Naive thymus-derived CD4-positive, alpha-beta T cell (primary cell): ENCODE measurements at regions not wholly inside any gene's neighbourhood (a gene's known extent, or its start where the extent isn't known, plus 50 kb on each side); places are given as distances from the start of the nearest gene placed in this dataset.

Experiments
- ATAC-seq: fragments of 150-1000 bp; cut with Tn5 transposase; 2 replicates; pipeline ENCODE4 v1.10.0; 2021; ENCODE audit warnings: mild to moderate bottlenecking, moderate library complexity
- CTCF ChIA-PET: fragments of 350-600 bp; sonication (Branson Sonifier 250); formaldehyde crosslinking; loops from one replicate; lab custom pipeline; 2021; ENCODE audit warnings: antibody characterized with exemption; lab: Charles Lee
- POLR2A ChIA-PET: fragments of 350-600 bp; sonication (Branson Sonifier 250); formaldehyde crosslinking; loops from one replicate; lab custom pipeline; 2021; ENCODE audit warnings: antibody characterized with exemption, inconsistent platforms; lab: Charles Lee
- DNase-seq, 9 donors: peaks; one replicate each; pipeline versions ENCODE4 v3.0.0 to v3.0.0-alpha.2; 2020 to 2022; ENCODE audit warnings: mixed read lengths in 1 of 9
- H3K27ac ChIP-seq: one replicate; pipeline ENCODE4 v1.7.0; 2013; ENCODE audit warnings: mild to moderate bottlenecking, low read depth, low read length, moderate library complexity
- H3K27me3 ChIP-seq, 2 donors: one replicate each; pipeline ENCODE4 v1.7.0; 2013; ENCODE audit warnings: low read length in 2 of 2, mild to moderate bottlenecking in 2 of 2, moderate library complexity in 2 of 2; ENCODE audit not compliant: control insufficient read depth in 2 of 2, insufficient read depth in 2 of 2
- H3K36me3 ChIP-seq, 3 experiments: 1 replicate in 2 of 3; 2 replicates in 1 of 3; pipeline ENCODE4 v1.7.0; 2013; ENCODE audit warnings: low read length in 3 of 3, mild to moderate bottlenecking in 3 of 3, moderate library complexity in 1 of 3; ENCODE audit not compliant: insufficient read depth in 3 of 3, control insufficient read depth in 2 of 3
- H3K4me1 ChIP-seq, 2 donors: one replicate each; pipeline ENCODE4 v1.7.0; 2013; ENCODE audit warnings: low read length in 2 of 2, mild to moderate bottlenecking in 2 of 2, moderate library complexity in 1 of 2; ENCODE audit not compliant: control insufficient read depth in 2 of 2, insufficient read depth in 2 of 2
- H3K4me3 ChIP-seq: 2 replicates; pipeline ENCODE4 v1.7.0; 2013; ENCODE audit warnings: mild to moderate bottlenecking, low read length
- H3K9me3 ChIP-seq, 3 experiments: 1 replicate in 2 of 3; 2 replicates in 1 of 3; pipeline ENCODE4 v1.7.0; 2013; ENCODE audit warnings: low read length in 3 of 3; ENCODE audit not compliant: control insufficient read depth in 2 of 3
- H3K27ac Mint-ChIP-seq, 9 donors: one replicate each; pipeline ENCODE4 v1.8.0; 2020 to 2022; ENCODE audit warnings: mixed read lengths in 9 of 9, mild to moderate bottlenecking in 8 of 9, moderate library complexity in 5 of 9, inconsistent platforms in 2 of 9
- H3K27me3 Mint-ChIP-seq, 5 donors: one replicate each; pipeline ENCODE4 v1.8.0; 2021 to 2022; ENCODE audit warnings: mixed read lengths in 5 of 5, mild to moderate bottlenecking in 1 of 5
- H3K36me3 Mint-ChIP-seq, 5 donors: one replicate each; pipeline ENCODE4 v1.8.0; 2020 to 2022; ENCODE audit warnings: mixed read lengths in 5 of 5, mild to moderate bottlenecking in 3 of 5, inconsistent platforms in 1 of 5
- H3K4me1 Mint-ChIP-seq, 7 donors: one replicate each; pipeline ENCODE4 v1.8.0; 2020 to 2022; ENCODE audit warnings: mixed read lengths in 7 of 7, mild to moderate bottlenecking in 3 of 7, inconsistent platforms in 1 of 7
- H3K4me3 Mint-ChIP-seq, 10 donors: one replicate each; pipeline ENCODE4 v1.8.0; 2020 to 2022; ENCODE audit warnings: mild to moderate bottlenecking in 10 of 10, mixed read lengths in 10 of 10, moderate library complexity in 6 of 10, inconsistent platforms in 2 of 10
- H3K9me3 Mint-ChIP-seq, 11 donors: one replicate each; pipeline ENCODE4 v1.8.0; 2020 to 2022; ENCODE audit warnings: mixed read lengths in 11 of 11, mild to moderate bottlenecking in 4 of 11, inconsistent platforms in 1 of 11, moderate library complexity in 1 of 11
- intact Hi-C, 2 donors: fragments of 100-400 bp; cut with micrococcal nuclease; formaldehyde crosslinking; loops; one replicate each; pipeline ENCODE4 v1.15.1; 2023

- H3K27ac Mint-ChIP-seq: no peak overlapping the region
- H3K4me1 Mint-ChIP-seq: peaks cover 0 to 5% (median 3%) of the 10 kb centered on the region in 7 donors
- H3K9me3 Mint-ChIP-seq: peaks cover 0 to 11% (median 0%) of the 10 kb centered on the region in 11 donors
- peaks cover 0 to 3% (median 0%) of the 10 kb centered on the region in 5 donors for H3K36me3 Mint-ChIP-seq
- intact Hi-C loops: no loop called here
- DNase-seq (no peak), ATAC-seq (peak; percentile 76)
- Histone ChIP-seq H3K27ac (no peak overlapping the region), H3K4me3 (no peak overlapping the region), H3K36me3 (no peaks in the 10 kb centered on the region), H3K4me1 (no peaks in the 10 kb centered on the region), H3K27me3 (no peaks in the 10 kb centered on the region), H3K9me3 (no peaks in the 10 kb centered on the region)
- CTCF ChIA-PET: no interaction called here
- H3K4me3 Mint-ChIP-seq: no peak overlapping the region
- H3K27me3 Mint-ChIP-seq: peaks cover 0 to 24% (median 0%) of the 10 kb centered on the region in 5 donors
- POLR2A ChIA-PET: interaction anchor here (0.7 to 2.0 kb wide), 2 partner anchors 17 to 54 kb away, joined by 4 to 5 read pairs; no protein-coding TSS in a partner anchor
Measured at GRCh38 chr10:62545160-62546066, 171.2 kb downstream of the ZNF365 start.

GRCh38 chr10:62548686-62549085 lies 174.5 kb downstream of the ZNF365 start:
- H3K4me3 Mint-ChIP-seq: no peak overlapping the region
- peaks cover 0 to 11% (median 0%) of the 10 kb centered on the region in 11 donors for H3K9me3 Mint-ChIP-seq
- Histone ChIP-seq H3K4me1 (no peaks in the 10 kb centered on the region), H3K9me3 (no peaks in the 10 kb centered on the region), H3K27me3 (no peaks in the 10 kb centered on the region), H3K27ac (no peak overlapping the region), H3K4me3 (no peak overlapping the region), H3K36me3 (no peaks in the 10 kb centered on the region)
- no peak overlapping the region for H3K27ac Mint-ChIP-seq
- H3K27me3 Mint-ChIP-seq: peaks cover 0 to 28% (median 0%) of the 10 kb centered on the region in 5 donors
- H3K36me3 Mint-ChIP-seq: peaks cover 0 to 3% (median 0%) of the 10 kb centered on the region in 5 donors
- CTCF ChIA-PET: interaction anchor here (0.7 kb wide), 1 partner anchor 678 kb away, joined by 3 read pairs; no protein-coding TSS in a partner anchor
- ATAC-seq (no peak), DNase-seq (no peak)
- no peaks in the 10 kb centered on the region for H3K4me1 Mint-ChIP-seq
- intact Hi-C loops: no loop called here
- POLR2A ChIA-PET: no interaction called here

GRCh38 chr10:62550173-62550572 lies 176.0 kb downstream of the ZNF365 start:
- ChIA-PET CTCF (no interaction called here), POLR2A (no interaction called here)
- Histone ChIP-seq H3K4me3 (no peak overlapping the region), H3K9me3 (no peaks in the 10 kb centered on the region), H3K36me3 (no peaks in the 10 kb centered on the region), H3K4me1 (no peaks in the 10 kb centered on the region), H3K27me3 (no peaks in the 10 kb centered on the region), H3K27ac (no peak overlapping the region)
- Mint-ChIP-seq H3K4me3 (no peak overlapping the region), H3K36me3 (peaks cover 0 to 3% (median 0%) of the 10 kb centered on the region in 5 donors), H3K9me3 (peaks cover 0 to 6% (median 0%) of the 10 kb centered on the region in 11 donors), H3K27me3 (peaks cover 0 to 28% (median 0%) of the 10 kb centered on the region in 5 donors), H3K4me1 (no peaks in the 10 kb centered on the region), H3K27ac (no peak overlapping the region)
- intact Hi-C loops: no loop called here
- DNase-seq (no peak), ATAC-seq (no peak)

- H3K27me3 ChIP-seq: no peaks in the 10 kb centered on the region
- peaks cover 4 to 34% (median 11%) of the 10 kb centered on the region in 5 donors for H3K27me3 Mint-ChIP-seq
- H3K4me1 ChIP-seq: no peaks in the 10 kb centered on the region
- H3K36me3 ChIP-seq: no peaks in the 10 kb centered on the region
- CTCF ChIA-PET: no interaction called here
- intact Hi-C loops: loop anchor here in 1 of 2 donors (1.0 to 2.0 kb wide), 5 partner anchors 26 to 604 kb away; no protein-coding TSS in a partner anchor
- POLR2A ChIA-PET: no interaction called here
- peak in 7 of 9 donors; percentile 8 to 34 (median 24) for DNase-seq
- H3K9me3 ChIP-seq: no peaks in the 10 kb centered on the region
- H3K36me3 Mint-ChIP-seq: peaks cover 0 to 3% (median 0%) of the 10 kb centered on the region in 5 donors
- H3K27ac ChIP-seq: no peak overlapping the region
- ATAC-seq: peak; percentile 67
- no peak overlapping the region for H3K4me3 Mint-ChIP-seq
- no peak overlapping the region for H3K27ac Mint-ChIP-seq
- no peaks in the 10 kb centered on the region for H3K9me3 Mint-ChIP-seq
- H3K4me1 Mint-ChIP-seq: no peaks in the 10 kb centered on the region
- no peak overlapping the region for H3K4me3 ChIP-seq
Measured at GRCh38 chr10:62554632-62555199, 180.5 kb downstream of the ZNF365 start.

- Mint-ChIP-seq H3K27ac (peak overlapping the region in 1 of 9 donors; percentile 49), H3K4me3 (no peak overlapping the region), H3K9me3 (no peaks in the 10 kb centered on the region), H3K4me1 (no peaks in the 10 kb centered on the region), H3K27me3 (peaks cover 4 to 26% (median 11%) of the 10 kb centered on the region in 5 donors), H3K36me3 (peaks cover 0 to 3% (median 0%) of the 10 kb centered on the region in 5 donors)
- DNase-seq (no peak), ATAC-seq (no peak)
- intact Hi-C loops: no loop called here
- ChIA-PET CTCF (no interaction called here), POLR2A (no interaction called here)
- Histone ChIP-seq H3K27me3 (no peaks in the 10 kb centered on the region), H3K4me3 (no peak overlapping the region), H3K4me1 (no peaks in the 10 kb centered on the region), H3K36me3 (no peaks in the 10 kb centered on the region), H3K9me3 (no peaks in the 10 kb centered on the region), H3K27ac (no peak overlapping the region)
Measured at GRCh38 chr10:62559481-62560200, 185.5 kb downstream of the ZNF365 start.

DNA sequence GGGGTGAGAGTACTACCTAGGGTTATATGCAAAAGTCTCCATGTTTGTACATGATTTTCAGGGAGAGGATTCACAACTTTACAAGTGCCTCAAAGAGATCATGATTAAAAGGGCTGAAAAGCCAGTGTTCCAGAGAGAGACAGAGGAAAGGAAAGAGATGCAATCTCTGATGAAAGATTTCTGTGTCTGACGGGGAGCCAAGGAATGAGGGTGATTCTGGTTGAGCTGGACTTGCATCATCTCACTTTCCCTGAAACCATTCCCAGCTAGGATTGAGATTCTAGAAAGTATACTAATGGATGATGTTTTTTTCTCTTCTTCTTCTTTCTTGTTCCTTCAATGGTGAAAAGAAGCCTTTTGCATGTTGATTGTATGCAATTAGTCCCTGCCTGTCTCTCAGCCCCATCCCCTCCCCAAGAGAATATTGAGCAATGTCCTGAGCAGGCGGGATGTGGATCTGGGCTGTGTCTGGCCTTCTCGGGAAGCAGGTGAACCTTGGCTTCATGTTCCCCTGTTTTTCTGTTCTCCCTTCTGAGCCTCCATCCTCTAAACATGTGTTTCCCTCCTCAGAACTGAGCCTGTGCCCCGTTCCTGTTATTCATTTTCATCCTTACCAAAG lies 186.1 kb downstream of the ZNF365 start:
- ChIA-PET CTCF (no interaction called here), POLR2A (no interaction called here)
- Mint-ChIP-seq H3K9me3 (no peaks in the 10 kb centered on the region), H3K27me3 (peaks cover 4 to 26% (median 11%) of the 10 kb centered on the region in 5 donors), H3K4me3 (no peak overlapping the region), H3K36me3 (peaks cover 0 to 3% (median 0%) of the 10 kb centered on the region in 5 donors), H3K4me1 (no peaks in the 10 kb centered on the region), H3K27ac (no peak overlapping the region)
- H3K4me1 ChIP-seq: no peaks in the 10 kb centered on the region
- no peaks in the 10 kb centered on the region for H3K27me3 ChIP-seq
- no peak overlapping the region for H3K27ac ChIP-seq
- intact Hi-C loops: no loop called here
- H3K9me3 ChIP-seq: no peaks in the 10 kb centered on the region
- no peak for ATAC-seq
- DNase-seq: no peak
- no peak overlapping the region for H3K4me3 ChIP-seq
- H3K36me3 ChIP-seq: no peaks in the 10 kb centered on the region
